ENCODE measurements at regions not wholly inside any gene's neighbourhood (a gene's known extent, or its start where the extent isn't known, plus 50 kb on each side); places are given as distances from the start of the nearest gene placed in this dataset.

DNA sequence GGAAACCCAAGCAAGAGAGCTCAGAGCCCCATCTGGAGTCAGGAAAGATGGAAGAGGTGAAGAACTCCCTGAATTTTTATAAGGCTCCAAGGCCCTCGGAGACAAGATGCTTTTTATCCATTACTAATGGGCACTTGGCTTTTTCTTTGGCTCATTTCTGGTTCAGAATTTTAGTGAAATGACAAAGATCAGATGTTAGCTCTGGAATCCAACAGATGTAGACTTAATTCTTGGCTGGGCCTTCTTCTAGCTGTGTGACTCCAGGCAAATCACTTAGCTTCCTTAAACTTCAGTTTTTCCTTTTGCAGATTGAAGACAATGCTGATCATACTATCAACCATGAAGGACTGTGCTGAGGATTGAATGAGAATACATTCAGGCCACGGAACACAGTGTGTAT is 85.2 kb downstream of the HRH4 start:
- DNase-seq: peak in 2 of 3 donors; percentile 22 to 42
- TF ChIP-seq, protein P1, sequence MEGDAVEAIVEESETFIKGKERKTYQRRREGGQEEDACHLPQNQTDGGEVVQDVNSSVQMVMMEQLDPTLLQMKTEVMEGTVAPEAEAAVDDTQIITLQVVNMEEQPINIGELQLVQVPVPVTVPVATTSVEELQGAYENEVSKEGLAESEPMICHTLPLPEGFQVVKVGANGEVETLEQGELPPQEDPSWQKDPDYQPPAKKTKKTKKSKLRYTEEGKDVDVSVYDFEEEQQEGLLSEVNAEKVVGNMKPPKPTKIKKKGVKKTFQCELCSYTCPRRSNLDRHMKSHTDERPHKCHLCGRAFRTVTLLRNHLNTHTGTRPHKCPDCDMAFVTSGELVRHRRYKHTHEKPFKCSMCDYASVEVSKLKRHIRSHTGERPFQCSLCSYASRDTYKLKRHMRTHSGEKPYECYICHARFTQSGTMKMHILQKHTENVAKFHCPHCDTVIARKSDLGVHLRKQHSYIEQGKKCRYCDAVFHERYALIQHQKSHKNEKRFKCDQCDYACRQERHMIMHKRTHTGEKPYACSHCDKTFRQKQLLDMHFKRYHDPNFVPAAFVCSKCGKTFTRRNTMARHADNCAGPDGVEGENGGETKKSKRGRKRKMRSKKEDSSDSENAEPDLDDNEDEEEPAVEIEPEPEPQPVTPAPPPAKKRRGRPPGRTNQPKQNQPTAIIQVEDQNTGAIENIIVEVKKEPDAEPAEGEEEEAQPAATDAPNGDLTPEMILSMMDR (IDR thresholded peaks at IDR 0.05; ENCODE audit: control extremely low read depth, extremely low read depth): no peak
- H3K36me3 ChIP-seq (ENCODE audit: control insufficient read depth in 4 of 4, insufficient read depth in 4 of 4, low read length in 4 of 4): no peaks in the 10 kb centered on the region
- no peak overlapping the region for H3K27ac ChIP-seq (ENCODE audit: low read depth in 1 of 2, low read length in 1 of 2)
- WGBS, 2 donors: 82% methylated on average over 2 of the region's 2 CpGs
- H3K27me3 ChIP-seq (ENCODE audit: control insufficient read depth in 3 of 3, insufficient read depth in 3 of 3, low read length in 2 of 3): no peaks in the 10 kb centered on the region
- H3K9ac ChIP-seq (ENCODE audit: insufficient read depth in 1 of 2, low read length in 2 of 2): no peak overlapping the region
- H3K4me1 ChIP-seq (ENCODE audit: control insufficient read depth in 5 of 5, insufficient read depth in 5 of 5, low read length in 5 of 5): peaks cover 0 to 5% (median 0%) of the 10 kb centered on the region in 5 donors
- H3K4me3 ChIP-seq: no peak overlapping the region
- H3K9me3 ChIP-seq (ENCODE audit: control insufficient read depth in 4 of 4, insufficient read depth in 3 of 4, low read length in 3 of 4): no peaks in the 10 kb centered on the region
- no peak for ATAC-seq (ENCODE audit: insufficient read depth, low FRiP score)

DNA sequence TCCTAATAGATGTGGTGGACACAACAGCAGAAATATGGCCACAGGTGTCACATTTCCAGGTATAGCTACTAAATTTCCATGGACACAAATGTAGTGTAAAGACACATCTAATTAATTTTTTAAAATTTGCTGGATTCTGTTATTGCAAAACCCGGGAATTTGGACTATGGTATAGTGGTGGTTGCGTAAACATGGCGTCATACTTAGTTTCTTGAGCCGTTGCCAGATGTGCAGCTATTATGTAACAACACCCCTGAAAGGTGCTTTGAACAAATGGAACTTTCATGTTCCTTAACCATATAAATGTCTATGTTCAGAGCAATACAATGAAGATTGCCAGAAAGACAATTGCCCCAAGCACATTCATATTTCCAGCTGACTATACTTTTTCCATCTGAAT is 85.9 kb downstream of the HRH4 start:
- DNase-seq (no peak), ATAC-seq (ENCODE audit: insufficient read depth, low FRiP score) (no peak)
- TF ChIP-seq, protein P1 (IDR thresholded peaks at IDR 0.05; ENCODE audit: control extremely low read depth, extremely low read depth): no peak
- Histone ChIP-seq H3K27me3 (ENCODE audit: control insufficient read depth in 3 of 3, insufficient read depth in 3 of 3, low read length in 2 of 3) (no peaks in the 10 kb centered on the region), H3K27ac (ENCODE audit: low read depth in 1 of 2, low read length in 1 of 2) (no peak overlapping the region), H3K9me3 (ENCODE audit: control insufficient read depth in 4 of 4, insufficient read depth in 3 of 4, low read length in 3 of 4) (no peaks in the 10 kb centered on the region), H3K36me3 (ENCODE audit: control insufficient read depth in 4 of 4, insufficient read depth in 4 of 4, low read length in 4 of 4) (no peaks in the 10 kb centered on the region), H3K9ac (ENCODE audit: insufficient read depth in 1 of 2, low read length in 2 of 2) (no peak overlapping the region), H3K4me3 (no peak overlapping the region), H3K4me1 (ENCODE audit: control insufficient read depth in 5 of 5, insufficient read depth in 5 of 5, low read length in 5 of 5) (peaks cover 0 to 5% (median 0%) of the 10 kb centered on the region in 5 donors)
- WGBS, 2 donors: 20 to 53% methylated on average over 4 of the region's 4 CpGs

DNA sequence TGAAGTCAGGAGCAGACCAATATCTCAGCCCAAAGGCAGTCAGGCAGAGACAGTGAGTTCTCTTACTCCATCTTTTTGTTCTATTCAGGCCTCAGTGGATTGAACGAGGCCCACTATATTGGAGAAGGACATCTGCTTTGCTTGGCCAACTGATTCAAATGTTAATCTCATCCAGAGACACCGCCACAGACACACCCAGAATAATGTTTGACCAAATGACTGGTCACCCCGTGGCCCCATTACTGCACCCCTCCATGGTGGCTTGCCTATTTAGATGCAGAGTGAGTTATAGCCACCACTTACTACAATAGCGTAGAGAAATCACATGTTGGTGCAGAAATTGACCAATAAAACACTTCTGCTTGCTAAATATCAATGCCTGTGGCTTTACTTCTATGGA is 88.1 kb downstream of the HRH4 start:
- ATAC-seq (ENCODE audit: insufficient read depth, low FRiP score): no peak
- Histone ChIP-seq H3K4me1 (ENCODE audit: control insufficient read depth in 5 of 5, insufficient read depth in 5 of 5, low read length in 5 of 5) (peaks cover 0 to 14% (median 0%) of the 10 kb centered on the region in 5 donors), H3K27me3 (ENCODE audit: control insufficient read depth in 3 of 3, insufficient read depth in 3 of 3, low read length in 2 of 3) (no peaks in the 10 kb centered on the region), H3K4me3 (no peak overlapping the region), H3K27ac (ENCODE audit: low read depth in 1 of 2, low read length in 1 of 2) (no peak overlapping the region), H3K36me3 (ENCODE audit: control insufficient read depth in 4 of 4, insufficient read depth in 4 of 4, low read length in 4 of 4) (no peaks in the 10 kb centered on the region), H3K9me3 (ENCODE audit: control insufficient read depth in 4 of 4, insufficient read depth in 3 of 4, low read length in 3 of 4) (no peaks in the 10 kb centered on the region), H3K9ac (ENCODE audit: insufficient read depth in 1 of 2, low read length in 2 of 2) (no peak overlapping the region)
- DNase-seq: no peak
- TF ChIP-seq, protein P1 (IDR thresholded peaks at IDR 0.05; ENCODE audit: control extremely low read depth, extremely low read depth): no peak
- WGBS, 2 donors: 93 to 94% methylated on average over 4 of the region's 4 CpGs

DNA sequence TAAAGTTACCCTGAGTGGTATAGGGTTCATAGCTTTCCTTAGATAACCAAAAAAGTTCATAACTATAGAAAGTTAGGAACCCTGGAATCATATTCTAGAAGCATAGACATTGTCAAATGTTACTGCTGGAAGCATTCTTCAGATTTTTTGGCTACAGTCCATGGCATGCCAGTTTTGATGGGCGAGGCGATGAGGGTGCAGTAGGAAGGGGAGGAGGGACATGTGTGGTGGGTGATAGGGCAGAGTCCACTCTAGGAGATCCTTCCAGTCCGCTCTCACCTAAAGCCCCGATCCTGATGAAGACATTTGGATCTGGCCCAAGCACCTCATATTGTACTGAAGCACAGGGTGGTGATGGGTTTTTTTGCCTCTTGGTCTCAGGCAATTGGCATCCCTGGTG is 91.8 kb downstream of the HRH4 start:
- no peaks in the 10 kb centered on the region for H3K9me3 ChIP-seq (ENCODE audit: control insufficient read depth in 4 of 4, insufficient read depth in 3 of 4, low read length in 3 of 4)
- H3K4me1 ChIP-seq (ENCODE audit: control insufficient read depth in 5 of 5, insufficient read depth in 5 of 5, low read length in 5 of 5): peaks cover 0 to 14% (median 0%) of the 10 kb centered on the region in 5 donors
- H3K27ac ChIP-seq (ENCODE audit: low read depth in 1 of 2, low read length in 1 of 2): no peak overlapping the region
- no peaks in the 10 kb centered on the region for H3K27me3 ChIP-seq (ENCODE audit: control insufficient read depth in 3 of 3, insufficient read depth in 3 of 3, low read length in 2 of 3)
- TF ChIP-seq, protein P1 (IDR thresholded peaks at IDR 0.05; ENCODE audit: control extremely low read depth, extremely low read depth): no peak
- DNase-seq (no peak), ATAC-seq (ENCODE audit: insufficient read depth, low FRiP score) (no peak)
- no peaks in the 10 kb centered on the region for H3K36me3 ChIP-seq (ENCODE audit: control insufficient read depth in 4 of 4, insufficient read depth in 4 of 4, low read length in 4 of 4)
- H3K4me3 ChIP-seq: no peak overlapping the region
- 68 to 84% methylated on average over 4 of the region's 4 CpGs for WGBS, 2 donors
- no peak overlapping the region for H3K9ac ChIP-seq (ENCODE audit: insufficient read depth in 1 of 2, low read length in 2 of 2)
